HUDEP-2 (cell line): ENCODE measurements at regions not wholly inside any gene's neighbourhood (a gene's known extent, or its start where the extent isn't known, plus 50 kb on each side); places are given as distances from the start of the nearest gene placed in this dataset.

Experiments
- DNase-seq, 76 experiments: peaks; one replicate each; lab custom pipeline; 2025; ENCODE audit not compliant: unreplicated experiment in 76 of 76; lab: John Stamatoyannopoulos, UW

GRCh38 chr6:48928937-48929336 is 534.1 kb downstream of the MMUT start:
- DNase-seq: no peak

- DNase-seq: no peak
Observed at GRCh38 chr6:48922837-48923236, 540.2 kb downstream of the MMUT start.

GRCh38 chr6:48919555-48919954 is 543.5 kb downstream of the MMUT start:
- no peak for DNase-seq

- DNase-seq: no peak
Observed at GRCh38 chr6:48917233-48917632, 545.8 kb downstream of the MMUT start.

GRCh38 chr6:48916607-48917006 is 546.4 kb downstream of the MMUT start:
- DNase-seq: peak in 2 of 76 experiments; percentile 6 to 11

GRCh38 chr6:48915591-48915990 is 547.5 kb downstream of the MMUT start:
- DNase-seq: no peak

- DNase-seq: no peak
Observed at GRCh38 chr6:48912503-48912902, 550.5 kb downstream of the MMUT start.

- no peak for DNase-seq
Observed at GRCh38 chr6:48904809-48905208, 558.2 kb downstream of the MMUT start.

GRCh38 chr6:48894469-48894868 is 568.6 kb downstream of the MMUT start:
- no peak for DNase-seq

GRCh38 chr6:48893048-48893447 is 570.0 kb downstream of the MMUT start:
- DNase-seq: no peak

- no peak for DNase-seq
Observed at GRCh38 chr6:48891308-48891707, 571.7 kb downstream of the MMUT start.

GRCh38 chr6:48889429-48889828 is 573.6 kb downstream of the MMUT start:
- no peak for DNase-seq

- DNase-seq: no peak
Observed at GRCh38 chr6:48883116-48883515, 579.9 kb downstream of the MMUT start.

GRCh38 chr6:48881551-48881950 is 581.5 kb downstream of the MMUT start:
- DNase-seq: no peak

- DNase-seq: no peak
Observed at GRCh38 chr6:48869595-48869994, 593.5 kb downstream of the MMUT start.

- DNase-seq: no peak
Observed at GRCh38 chr6:48866682-48867081, 596.4 kb downstream of the MMUT start.

GRCh38 chr6:48860175-48860574 is 602.9 kb downstream of the MMUT start:
- DNase-seq: no peak

- DNase-seq: no peak
Observed at GRCh38 chr6:48859562-48860123, 603.4 kb downstream of the MMUT start.

- no peak for DNase-seq
Observed at GRCh38 chr6:48845219-48845618, 617.8 kb downstream of the MMUT start.

GRCh38 chr6:48844696-48845095 is 618.4 kb downstream of the MMUT start:
- DNase-seq: no peak

GRCh38 chr6:48840896-48841295 is 622.2 kb downstream of the MMUT start:
- DNase-seq: no peak

GRCh38 chr6:48839206-48839605 is 623.8 kb downstream of the MMUT start:
- DNase-seq: no peak

GRCh38 chr6:48837744-48838143 is 625.3 kb downstream of the MMUT start:
- DNase-seq: no peak
